ENCODE measurements at regions not wholly inside any gene's neighbourhood (a gene's known extent, or its start where the extent isn't known, plus 50 kb on each side); places are given as distances from the start of the nearest gene placed in this dataset.
"Not testable (repeated sequence)": the region's sequence is repeated elsewhere in the genome, so short reads cannot be mapped to it uniquely, and the experiment has no call there.

GRCh38 chr12:131647667-131648066 is 63.2 kb upstream of the SFSWAP start:
- no peak overlapping the region for H3K27ac ChIP-seq
- ATAC-seq (replicated peaks in 6 of 8) = no peak
- 20 to 83% (median 59%) methylated on average over 1 to 4 of the region's 4 CpGs; no CpG with 5 or more reads in 6 of the 10 experiments for WGBS, 10 experiments
- in situ Hi-C loops (cut with MboI; ENCODE audit: low pct_unique_long_range_greater_than_20kb in 2 of 9, low sequenced_read_pairs in 9 of 9, unreplicated experiment in 9 of 9) = no loop called here
- no peak overlapping the region for H3K4me3 ChIP-seq
- H3K4me1 ChIP-seq (replicated peaks in 1 of 2) = peaks cover 0 to 6% of the 10 kb centered on the region in 2 donors

GRCh38 chr12:131655469-131656174 is 55.3 kb upstream of the SFSWAP start:
- H3K27ac ChIP-seq; H3K4me3 ChIP-seq; H3K4me1 ChIP-seq (replicated peaks in 1 of 2); in situ Hi-C loops (cut with MboI; ENCODE audit: low pct_unique_long_range_greater_than_20kb in 2 of 9, low sequenced_read_pairs in 9 of 9, unreplicated experiment in 9 of 9): not testable (repeated sequence)
- no CpG with 5 or more reads among the region's 13 CpGs for WGBS, 10 experiments
- ATAC-seq (replicated peaks in 6 of 8) = peak in 5 of 8 experiments; percentile 38 to 78 (median 62)

DNA sequence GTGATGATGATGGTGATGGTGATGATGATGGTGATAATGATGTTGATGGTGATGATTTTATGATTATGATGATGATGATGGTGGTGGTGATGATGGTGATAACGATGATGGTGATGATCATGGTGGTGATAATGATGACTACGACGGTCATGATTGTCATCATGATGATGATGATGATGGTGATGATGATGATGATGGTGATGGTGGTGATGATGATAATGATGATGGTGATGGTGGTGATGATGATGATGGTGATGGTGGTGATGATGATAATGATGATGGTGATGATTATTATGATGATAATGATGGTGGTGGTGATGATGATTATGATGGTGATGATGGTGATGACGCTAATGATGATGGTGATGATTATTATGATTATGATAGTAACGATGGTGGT is 54.1 kb upstream of the SFSWAP start:
- ATAC-seq (replicated peaks in 6 of 8); in situ Hi-C loops (cut with MboI; ENCODE audit: low pct_unique_long_range_greater_than_20kb in 2 of 9, low sequenced_read_pairs in 9 of 9, unreplicated experiment in 9 of 9); H3K4me1 ChIP-seq (replicated peaks in 1 of 2); H3K27ac ChIP-seq; H3K4me3 ChIP-seq: not testable (repeated sequence)
- WGBS, 10 experiments = no CpG with 5 or more reads among the region's 5 CpGs

DNA sequence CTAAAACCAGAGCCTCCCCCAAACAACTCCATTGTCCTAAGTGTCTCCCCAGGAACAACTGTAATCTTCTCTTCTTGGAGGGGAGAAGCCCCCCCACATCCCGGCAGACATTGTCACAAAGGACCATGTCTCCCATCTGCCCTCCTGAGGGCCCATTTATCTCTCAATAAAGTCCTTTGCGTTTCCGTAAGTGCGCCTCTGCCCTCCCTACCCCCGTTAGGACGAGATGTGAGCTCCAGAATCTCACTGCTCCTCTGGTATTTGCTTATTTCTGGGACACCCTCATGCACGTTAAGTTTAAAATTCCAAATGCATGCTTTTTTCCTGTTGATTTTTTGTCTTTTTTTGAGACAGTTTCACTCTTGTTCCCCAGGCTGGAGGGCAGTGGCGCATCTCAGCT is 52.3 kb upstream of the SFSWAP start:
- WGBS, 10 experiments = no CpG with 5 or more reads among the region's 8 CpGs
- ATAC-seq (replicated peaks in 6 of 8); H3K4me3 ChIP-seq; in situ Hi-C loops (cut with MboI; ENCODE audit: low pct_unique_long_range_greater_than_20kb in 2 of 9, low sequenced_read_pairs in 9 of 9, unreplicated experiment in 9 of 9); H3K27ac ChIP-seq; H3K4me1 ChIP-seq (replicated peaks in 1 of 2): not testable (repeated sequence)

GRCh38 chr12:131659484-131659883 is 51.4 kb upstream of the SFSWAP start:
- ATAC-seq (replicated peaks in 6 of 8); H3K27ac ChIP-seq; in situ Hi-C loops (cut with MboI; ENCODE audit: low pct_unique_long_range_greater_than_20kb in 2 of 9, low sequenced_read_pairs in 9 of 9, unreplicated experiment in 9 of 9); H3K4me1 ChIP-seq (replicated peaks in 1 of 2); H3K4me3 ChIP-seq: not testable (repeated sequence)
- 20 to 44% (median 41%) methylated on average over 1 to 3 of the region's 8 CpGs; no CpG with 5 or more reads in 7 of the 10 experiments for WGBS, 10 experiments

- in situ Hi-C loops (cut with MboI; ENCODE audit: low pct_unique_long_range_greater_than_20kb in 2 of 9, low sequenced_read_pairs in 9 of 9, unreplicated experiment in 9 of 9); H3K4me3 ChIP-seq; H3K27ac ChIP-seq; ATAC-seq (replicated peaks in 6 of 8); H3K4me1 ChIP-seq (replicated peaks in 1 of 2): not testable (repeated sequence)
- 56 to 100% (median 73%) methylated on average over 1 to 4 of the region's 7 CpGs; no CpG with 5 or more reads in 3 of the 10 experiments for WGBS, 10 experiments
These were observed 50.9 kb upstream of the SFSWAP start for GRCh38 chr12:131659976-131660375.

- in situ Hi-C loops (cut with MboI; ENCODE audit: low pct_unique_long_range_greater_than_20kb in 2 of 9, low sequenced_read_pairs in 9 of 9, unreplicated experiment in 9 of 9); H3K27ac ChIP-seq; H3K4me1 ChIP-seq (replicated peaks in 1 of 2); H3K4me3 ChIP-seq; ATAC-seq (replicated peaks in 6 of 8): not testable (repeated sequence)
- 27 to 89% (median 79%) methylated on average over 1 to 4 of the region's 12 CpGs; no CpG with 5 or more reads in 3 of the 10 experiments for WGBS, 10 experiments
These were observed 50.5 kb upstream of the SFSWAP start for GRCh38 chr12:131660401-131660800.
